Fibroblast of lung (primary cell): ENCODE measurements at regions not wholly inside any gene's neighbourhood (a gene's known extent, or its start where the extent isn't known, plus 50 kb on each side); places are given as distances from the start of the nearest gene placed in this dataset.
A peak's percentile ranks its signal among the peaks of the same experiment; 100 is the strongest.

Source experiments
- DNase-seq, 2 donors: peaks; one replicate each; pipeline versions ENCODE4 v3.0.0 to v3.0.0-alpha.2; 2010; ENCODE audit warnings: low read depth in 2 of 2
- H2AFZ ChIP-seq: 2 replicates; pipeline ENCODE4 v1.5.1; 2012; ENCODE audit warnings: low read length, control low read depth, inconsistent platforms
- H3K27ac ChIP-seq: 2 replicates; pipeline ENCODE4 v1.5.1; 2011; ENCODE audit warnings: low read length, control low read depth; ENCODE audit not compliant: insufficient read depth
- H3K27me3 ChIP-seq: 2 replicates; pipeline ENCODE4 v1.5.1; 2011; ENCODE audit warnings: mild to moderate bottlenecking, low read length; ENCODE audit not compliant: control insufficient read depth, insufficient read depth
- H3K36me3 ChIP-seq: 2 replicates; pipeline ENCODE4 v1.5.1; 2011; ENCODE audit warnings: low read length; ENCODE audit not compliant: control insufficient read depth, insufficient read depth
- H3K4me1 ChIP-seq: 2 replicates; pipeline ENCODE4 v1.5.1; 2011; ENCODE audit warnings: low read length; ENCODE audit not compliant: control insufficient read depth, insufficient read depth; ENCODE audit errors: extremely low read depth
- H3K4me2 ChIP-seq: 2 replicates; pipeline ENCODE4 v1.5.1; 2011; ENCODE audit warnings: low read length, control low read depth; ENCODE audit not compliant: insufficient read depth; ENCODE audit errors: extremely low read depth
- H3K4me3 ChIP-seq, 4 experiments: fragments of 200-600 bp in 1 of 4; sonication (generic) in 1 of 4; replicated peaks in 1 of 4; 2 replicates each; pipeline ENCODE4 v1.5.1; 2011 to 2016; ENCODE audit warnings: low read length in 4 of 4, low read depth in 3 of 4, mild to moderate bottlenecking in 3 of 4, control low read depth in 2 of 4, inconsistent platforms in 1 of 4, mixed read lengths in 1 of 4; ENCODE audit not compliant: insufficient read depth in 1 of 4; ENCODE audit errors: control extremely low read depth in 1 of 4
- H3K79me2 ChIP-seq: 2 replicates; pipeline ENCODE4 v1.5.1; 2012; ENCODE audit warnings: mild to moderate bottlenecking, low read length, inconsistent platforms; ENCODE audit not compliant: control insufficient read depth, insufficient read depth
- H3K9ac ChIP-seq: 2 replicates; pipeline ENCODE4 v1.5.1; 2011; ENCODE audit warnings: mild to moderate bottlenecking, low read length, control low read depth; ENCODE audit not compliant: insufficient read depth
- H3K9me3 ChIP-seq: 2 replicates; pipeline ENCODE4 v1.5.1; 2012; ENCODE audit warnings: low read depth, low read length; ENCODE audit not compliant: control insufficient read depth, insufficient read depth
- H4K20me1 ChIP-seq: 2 replicates; pipeline ENCODE4 v1.5.1; 2011; ENCODE audit warnings: low read length; ENCODE audit not compliant: control insufficient read depth, insufficient read depth; ENCODE audit errors: extremely low read depth
- CTCF ChIP-seq, 2 donors: IDR thresholded peaks in 1 of 2; conservative IDR thresholded peaks in 1 of 2; 1 replicate in 1 of 2; 2 replicates in 1 of 2; pipeline ENCODE4 v1.5.1; 2011 to 2012; ENCODE audit warnings: low read length in 2 of 2, control low read depth in 1 of 2, inconsistent platforms in 1 of 2, low read depth in 1 of 2, mild to moderate bottlenecking in 1 of 2
- EZH2 ChIP-seq: IDR thresholded peaks from 2 replicates; pipeline ENCODE4 v1.5.1; 2012; ENCODE audit warnings: low read length, control low read depth, mild to moderate bottlenecking; ENCODE audit errors: missing control alignments

- no peak for TF ChIP-seq EZH2
- TF ChIP-seq CTCF (conservative IDR thresholded peaks at IDR 0.05 in 1 of 2, IDR thresholded peaks at IDR 0.05 in 1 of 2; ENCODE audit: low read depth in 1 of 2, low read length in 2 of 2): no peak
- Histone ChIP-seq H2AFZ (no peak overlapping the region), H3K27ac (no peak overlapping the region), H3K36me3 (no peaks in the 10 kb centered on the region), H3K4me3 (no peak overlapping the region), H3K4me2 (no peak overlapping the region), H3K9me3 (no peaks in the 10 kb centered on the region), H4K20me1 (no peaks in the 10 kb centered on the region), H3K4me1 (no peaks in the 10 kb centered on the region), H3K9ac (no peak overlapping the region), H3K27me3 (no peaks in the 10 kb centered on the region), H3K79me2 (no peaks in the 10 kb centered on the region)
- DNase-seq: no peak
Observed at GRCh38 chr16:13313351-13313750, 412.0 kb downstream of the SHISA9 start.

GRCh38 chr16:13314633-13315032 is 413.2 kb downstream of the SHISA9 start:
- Histone ChIP-seq H3K9ac (no peak overlapping the region), H3K4me2 (no peak overlapping the region), H3K36me3 (no peaks in the 10 kb centered on the region), H3K27ac (no peak overlapping the region), H3K4me3 (no peak overlapping the region), H3K27me3 (no peaks in the 10 kb centered on the region), H4K20me1 (no peaks in the 10 kb centered on the region), H3K79me2 (no peaks in the 10 kb centered on the region), H2AFZ (no peak overlapping the region), H3K9me3 (no peaks in the 10 kb centered on the region), H3K4me1 (no peaks in the 10 kb centered on the region)
- no peak for TF ChIP-seq EZH2
- no peak for TF ChIP-seq CTCF (conservative IDR thresholded peaks at IDR 0.05 in 1 of 2, IDR thresholded peaks at IDR 0.05 in 1 of 2; ENCODE audit: low read depth in 1 of 2, low read length in 2 of 2)
- DNase-seq: no peak

- Histone ChIP-seq H3K27ac (no peak overlapping the region), H2AFZ (no peak overlapping the region), H3K4me3 (no peak overlapping the region), H3K9me3 (no peaks in the 10 kb centered on the region), H3K36me3 (no peaks in the 10 kb centered on the region), H3K4me1 (no peaks in the 10 kb centered on the region), H3K27me3 (no peaks in the 10 kb centered on the region), H3K4me2 (no peak overlapping the region), H3K9ac (no peak overlapping the region), H3K79me2 (no peaks in the 10 kb centered on the region), H4K20me1 (no peaks in the 10 kb centered on the region)
- TF ChIP-seq EZH2: no peak
- TF ChIP-seq CTCF (conservative IDR thresholded peaks at IDR 0.05 in 1 of 2, IDR thresholded peaks at IDR 0.05 in 1 of 2; ENCODE audit: low read depth in 1 of 2, low read length in 2 of 2): no peak
- peak in 1 of 2 donors; percentile 68 for DNase-seq
Observed at GRCh38 chr16:13315642-13316427, 414.4 kb downstream of the SHISA9 start.
